T47D (cell line): ENCODE measurements at regions not wholly inside any gene's neighbourhood (a gene's known extent, or its start where the extent isn't known, plus 50 kb on each side); places are given as distances from the start of the nearest gene placed in this dataset.
"Not testable (repeated sequence)": the region's sequence is repeated elsewhere in the genome, so short reads cannot be mapped to it uniquely, and the experiment has no call there.

Source experiments
- DNase-seq, 2 experiments: peaks; one replicate each; pipeline versions ENCODE4 v3.0.0 to v3.0.0-alpha.2; 2011 to 2012; ENCODE audit warnings: low read depth in 1 of 2, low spot score in 1 of 2
- JUND ChIP-seq: IDR thresholded peaks from 2 replicates; pipeline ENCODE4 v1.6.1; 2012; ENCODE audit warnings: low read depth
- in situ Hi-C: cut with HindIII; loops from 2 replicates; pipeline ENCODE4 v1.10.0; 2016; ENCODE audit warnings: low sequenced_read_pairs, low pct_unique_long_range_greater_than_20kb

DNA sequence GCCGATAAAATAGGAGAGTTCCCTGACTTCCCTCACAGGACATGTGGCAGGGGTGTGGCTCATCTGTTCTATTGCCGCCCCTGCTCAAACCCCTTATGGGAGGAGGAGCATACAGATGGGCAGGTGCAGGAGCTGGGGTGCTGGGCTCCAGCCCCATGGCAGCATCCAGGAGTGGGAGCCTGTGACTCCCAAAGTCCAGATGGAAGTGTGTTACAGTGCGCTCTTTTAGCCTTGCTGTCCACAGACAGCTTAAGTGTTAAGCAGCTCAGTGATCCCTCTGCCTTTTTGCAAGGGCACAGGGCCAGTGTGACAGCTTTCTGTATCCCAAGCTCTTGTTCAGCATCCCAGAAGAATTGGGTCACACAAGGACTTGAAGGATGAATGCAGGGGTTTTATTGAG is 212.3 kb upstream of the MYLIP start:
- DNase-seq: no peak
- in situ Hi-C loops: no loop called here
- TF ChIP-seq JUND: no peak

GRCh38 chr6:15915508-15916178 is 213.2 kb upstream of the MYLIP start:
- no peak for TF ChIP-seq JUND
- no peak for DNase-seq
- in situ Hi-C loops: no loop called here

- in situ Hi-C loops: no loop called here
- TF ChIP-seq JUND: no peak
- no peak for DNase-seq
Measured at GRCh38 chr6:15914553-15914952, 214.3 kb upstream of the MYLIP start.

DNA sequence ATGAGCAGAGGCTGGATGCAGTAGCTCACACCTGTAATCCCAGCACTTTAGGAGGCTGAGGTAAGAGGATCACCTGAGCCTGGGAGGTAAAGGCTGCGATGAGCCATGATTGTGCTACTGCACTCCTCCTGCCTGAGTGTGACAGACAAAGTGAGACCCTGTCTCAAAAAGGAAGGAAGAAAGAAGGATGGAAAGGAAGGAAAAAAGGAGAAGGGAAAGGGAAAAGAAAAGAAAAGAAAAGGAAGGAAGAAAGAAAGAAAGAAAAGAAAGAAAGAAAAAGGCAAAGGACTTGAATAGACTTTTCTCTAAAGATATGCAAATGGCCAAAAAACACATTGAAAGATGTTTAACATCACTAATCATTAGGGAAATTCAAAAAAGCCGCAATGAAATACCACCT is 215.3 kb upstream of the MYLIP start:
- in situ Hi-C loops: no loop called here
- no peak for TF ChIP-seq JUND
- DNase-seq: no peak

DNA sequence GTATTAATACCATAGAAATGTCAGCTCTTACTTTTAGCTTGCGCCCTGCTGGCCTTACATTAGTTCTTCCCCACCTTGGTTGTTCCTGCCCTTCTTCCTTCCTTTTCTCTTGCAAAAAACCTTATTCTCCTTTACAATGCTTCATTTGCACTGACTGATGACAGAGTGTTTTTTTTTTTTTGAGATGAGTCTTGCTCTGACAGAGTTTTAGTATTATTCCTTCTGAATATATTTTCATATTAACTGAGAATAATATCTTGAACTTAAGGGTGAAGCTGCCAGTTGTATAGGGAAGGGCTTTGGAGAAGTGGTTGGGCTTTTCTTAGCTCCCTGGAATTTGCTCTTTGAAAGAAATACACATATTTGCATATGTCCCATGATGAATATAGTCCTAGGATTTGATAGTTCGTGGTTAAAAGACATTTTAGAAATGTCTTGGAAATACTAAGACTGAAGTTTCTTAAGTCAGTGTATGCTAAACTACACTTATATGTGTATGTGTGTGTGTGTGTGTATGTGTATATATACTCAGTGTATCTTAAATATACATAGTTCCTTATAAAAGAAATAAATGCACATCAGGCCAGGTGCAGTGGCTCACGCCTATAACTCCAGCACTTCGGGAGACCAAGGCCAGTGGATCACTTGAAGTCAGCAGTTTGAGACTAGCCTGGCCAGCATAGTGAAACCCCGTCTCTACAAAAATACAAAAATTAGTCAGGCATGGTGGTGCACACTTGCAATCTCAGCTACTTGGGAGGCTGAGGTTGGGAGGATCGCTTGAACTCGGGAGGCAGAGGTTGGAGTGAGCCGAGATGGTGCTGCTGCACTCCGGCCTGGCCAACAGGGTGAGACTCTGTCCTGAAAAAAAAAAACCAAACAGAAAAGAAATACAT is 216.1 kb upstream of the MYLIP start:
- in situ Hi-C loops: no loop called here
- TF ChIP-seq JUND: no peak
- DNase-seq: no peak

DNA sequence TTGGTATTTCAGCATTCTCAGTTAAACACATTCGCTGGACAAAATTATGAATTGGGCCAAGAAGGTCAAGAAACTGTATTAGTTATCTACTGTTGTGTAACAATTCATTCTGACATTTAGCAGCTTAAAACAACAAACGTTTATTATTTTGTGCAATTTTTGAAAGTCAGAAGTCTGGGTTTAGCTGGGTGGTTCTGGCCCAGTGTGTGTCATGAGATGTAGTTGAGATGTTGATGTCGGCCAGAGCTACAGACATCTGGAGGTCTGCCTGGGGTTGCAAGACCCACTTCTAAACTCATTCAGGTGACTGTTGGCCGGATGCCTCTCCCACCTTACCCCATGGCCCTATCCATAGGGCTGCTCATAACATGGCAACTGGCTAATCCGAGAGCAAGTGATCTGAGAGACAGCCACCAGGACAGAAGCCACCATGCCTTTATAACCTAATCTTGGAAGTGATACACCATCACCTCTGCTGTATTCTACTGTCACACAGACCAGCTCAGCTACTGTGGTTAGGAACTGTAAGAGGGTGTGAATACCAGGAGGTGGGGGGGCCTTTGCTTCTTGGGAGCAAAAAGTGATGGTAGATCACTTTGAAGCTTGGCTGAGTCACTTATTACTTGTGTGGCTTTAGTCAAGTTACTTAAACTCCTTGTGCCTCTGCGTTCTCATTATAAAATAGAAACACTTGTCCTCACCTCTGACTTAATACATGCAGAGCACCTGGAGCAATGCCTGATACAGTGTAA is 217.0 kb upstream of the MYLIP start:
- in situ Hi-C loops: no loop called here
- TF ChIP-seq JUND: no peak
- no peak for DNase-seq

DNA sequence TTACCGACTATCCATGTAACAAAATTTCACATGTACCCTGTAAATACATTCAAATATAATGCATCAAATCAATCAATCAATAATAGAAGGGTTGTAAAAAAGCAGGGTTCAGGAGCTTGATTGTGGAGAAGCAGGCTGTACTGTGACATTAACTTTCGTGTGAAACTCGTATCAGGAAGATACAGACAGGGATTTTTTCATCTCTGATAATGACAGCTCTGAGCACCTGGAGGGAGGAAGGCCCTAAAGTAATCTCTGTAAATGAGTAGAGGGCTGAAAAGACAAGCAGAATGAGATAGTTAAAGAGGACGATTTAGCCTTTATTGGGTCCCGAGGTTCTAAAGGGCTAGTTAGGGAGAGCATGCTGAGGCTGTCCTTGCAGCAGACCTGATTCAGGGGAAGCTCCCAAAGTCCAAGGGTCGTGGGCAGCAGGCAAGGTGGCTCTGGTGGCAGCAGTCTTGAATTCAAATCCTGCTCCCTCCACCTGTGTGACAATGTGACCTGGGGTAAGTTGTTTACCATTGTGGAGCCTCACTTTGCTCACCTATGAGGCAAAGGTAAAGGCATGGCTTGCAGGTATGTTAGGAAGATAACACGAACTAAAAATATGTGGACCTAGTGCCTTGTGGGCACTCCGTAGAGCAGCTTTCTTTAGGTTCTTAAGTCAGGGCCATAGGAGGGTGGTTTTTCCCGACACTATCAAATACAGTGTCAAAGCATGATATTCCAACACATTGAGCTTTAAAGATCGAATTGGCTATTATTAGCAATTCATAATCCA is 219.4 kb upstream of the MYLIP start:
- TF ChIP-seq JUND: no peak
- no peak for DNase-seq
- in situ Hi-C loops: no loop called here

GRCh38 chr6:15908871-15909270 is 220.0 kb upstream of the MYLIP start:
- in situ Hi-C loops: no loop called here
- DNase-seq: no peak
- no peak for TF ChIP-seq JUND

- TF ChIP-seq JUND: no peak
- peak; percentile 11 to 77 for DNase-seq
- in situ Hi-C loops: no loop called here
Measured at GRCh38 chr6:15907914-15908518, 220.9 kb upstream of the MYLIP start.

DNA sequence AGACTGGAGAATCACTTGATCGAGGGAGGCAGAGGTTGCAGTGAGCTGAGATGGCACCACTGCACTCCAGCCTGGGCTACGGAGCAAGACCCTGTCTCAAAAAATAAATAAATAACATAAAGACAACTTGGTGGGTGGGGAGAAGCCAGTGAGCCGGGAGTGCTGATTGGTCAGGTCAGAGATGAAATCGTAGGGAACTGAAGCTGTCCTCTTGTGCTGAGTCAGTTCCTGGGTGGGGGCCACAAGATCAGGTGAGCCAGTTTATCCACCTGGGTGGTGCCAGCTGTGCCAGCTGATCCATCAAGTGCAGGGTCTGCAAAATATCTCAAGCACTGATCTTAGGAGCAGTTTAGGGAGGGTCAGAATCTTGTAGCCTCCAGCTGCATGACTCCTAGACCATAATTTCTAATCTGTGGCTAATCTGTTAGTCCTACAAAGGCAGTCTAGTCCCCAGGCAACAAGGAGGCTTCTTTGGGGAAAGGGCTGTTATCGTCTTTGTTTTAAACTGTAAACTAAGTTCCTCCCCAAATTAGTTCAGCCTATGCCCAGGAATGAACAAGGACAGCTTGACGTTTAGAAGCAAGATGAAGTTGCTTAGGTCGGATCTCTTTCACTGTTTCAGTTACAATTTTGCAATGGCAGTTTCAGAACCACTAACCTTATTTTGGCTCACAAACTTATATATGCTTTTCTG is 221.5 kb upstream of the MYLIP start:
- DNase-seq, in situ Hi-C loops: not testable (repeated sequence)

- no peak for DNase-seq
- in situ Hi-C loops: no loop called here
- TF ChIP-seq JUND: no peak
Measured at GRCh38 chr6:15906420-15907016, 222.4 kb upstream of the MYLIP start.
